UCSD-AML1 (cell line): ENCODE measurements at regions not wholly inside any gene's neighbourhood (a gene's known extent, or its start where the extent isn't known, plus 50 kb on each side); places are given as distances from the start of the nearest gene placed in this dataset.
"Not testable (repeated sequence)": the region's sequence is repeated elsewhere in the genome, so short reads cannot be mapped to it uniquely, and the experiment has no call there.

Experiments used
- DNase-seq: peaks from one replicate; lab custom pipeline; 2025; ENCODE audit not compliant: unreplicated experiment; lab: John Stamatoyannopoulos, UW

DNA sequence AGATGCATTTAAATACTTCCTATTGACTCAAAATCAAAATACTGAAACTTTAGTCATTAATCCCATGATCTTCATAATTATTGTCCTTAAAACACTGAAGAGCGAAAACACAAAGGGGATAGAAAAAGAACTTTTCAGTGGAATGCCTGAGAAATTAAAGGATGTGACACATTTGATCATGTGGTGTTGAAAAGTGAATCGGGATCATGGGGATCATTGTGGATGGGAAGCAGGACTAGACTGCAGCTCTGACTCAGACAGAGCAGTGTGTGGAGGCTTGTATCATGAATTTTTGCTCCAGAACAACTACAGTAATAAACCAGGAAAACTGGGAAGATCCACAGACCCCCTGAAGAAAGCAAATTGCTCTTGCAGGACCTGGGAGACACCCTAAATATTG, 161.1 kb upstream of the CXADR start:
- DNase-seq, result no peak

DNA sequence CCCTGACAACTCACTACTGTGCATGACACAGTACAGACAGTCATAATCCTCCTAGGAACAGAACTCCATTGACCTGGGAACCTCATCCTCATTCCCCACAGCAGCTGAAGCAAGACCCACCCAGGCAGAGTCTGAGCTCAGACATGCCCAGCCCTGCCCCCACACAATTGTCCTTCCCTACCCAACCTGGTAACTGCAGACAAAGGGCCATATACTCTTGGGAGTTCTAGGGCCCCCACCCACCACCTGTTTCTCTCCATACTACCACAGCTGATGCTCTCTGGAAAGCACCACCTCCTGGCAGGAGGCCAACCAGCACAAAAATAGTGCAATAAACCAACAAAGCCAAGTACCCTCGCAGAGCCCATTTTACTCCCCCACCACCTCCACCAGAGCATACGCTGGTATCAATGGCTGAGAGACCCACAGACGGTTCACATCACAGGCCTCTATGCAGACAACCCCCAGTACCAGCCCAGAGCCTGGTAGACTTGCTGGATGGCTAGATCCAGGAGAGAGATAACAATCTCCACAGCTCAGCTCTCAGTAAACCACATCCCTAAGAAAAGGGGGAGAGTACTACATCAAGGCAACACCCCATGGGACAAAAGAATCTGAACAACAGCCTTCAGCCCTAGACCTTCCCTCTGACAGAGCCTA, 159.7 kb upstream of the CXADR start:
- DNase-seq, result no peak

DNA sequence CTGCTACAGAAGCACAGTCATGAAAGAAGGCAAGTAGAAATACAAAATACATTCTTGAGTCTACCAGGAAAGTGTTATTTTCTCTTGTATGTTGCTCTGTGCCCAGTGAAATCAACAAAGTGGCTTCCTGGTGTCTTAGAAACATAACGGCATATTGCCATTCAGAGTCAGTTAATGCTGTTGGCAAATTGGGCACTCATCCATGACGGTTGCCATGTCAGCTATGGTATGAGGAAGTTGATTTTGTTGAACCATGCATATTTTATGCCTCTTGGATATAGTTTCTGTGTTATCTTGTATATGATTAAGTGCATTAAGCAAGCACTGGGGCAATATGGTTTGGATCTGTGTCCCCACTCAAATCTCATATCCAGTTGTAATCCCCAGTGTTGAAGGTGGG, 153.1 kb upstream of the CXADR start:
- DNase-seq, result no peak

DNA sequence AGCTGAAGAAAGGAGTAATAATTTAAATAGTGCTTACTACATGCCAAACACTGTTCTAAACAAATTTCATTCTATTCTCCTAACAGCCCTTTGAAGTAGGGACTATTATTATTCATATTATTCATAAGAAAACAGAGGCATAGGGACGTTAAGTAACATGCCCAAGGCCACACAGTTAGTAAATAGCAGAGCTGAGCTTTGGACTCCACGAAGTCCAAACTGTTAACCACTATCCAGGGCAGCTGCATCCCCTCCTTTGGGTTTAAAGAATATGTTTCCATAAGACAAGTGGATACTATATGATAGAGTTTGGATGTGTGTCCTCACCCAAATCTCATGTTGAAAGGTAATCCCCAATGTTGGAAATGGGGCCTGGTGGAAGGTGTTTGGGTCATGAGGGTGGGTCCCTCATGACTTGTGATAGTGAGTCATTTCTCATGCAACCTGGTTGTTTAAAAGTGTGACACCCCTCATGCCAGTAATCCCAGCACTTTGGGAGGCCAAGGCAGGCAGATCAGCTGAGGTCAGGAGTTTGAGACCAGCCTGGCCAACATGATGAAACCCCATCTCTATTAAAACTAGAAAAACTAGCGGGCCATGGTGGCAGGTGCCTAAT, 144.0 kb upstream of the CXADR start:
- DNase-seq, result no peak

DNA sequence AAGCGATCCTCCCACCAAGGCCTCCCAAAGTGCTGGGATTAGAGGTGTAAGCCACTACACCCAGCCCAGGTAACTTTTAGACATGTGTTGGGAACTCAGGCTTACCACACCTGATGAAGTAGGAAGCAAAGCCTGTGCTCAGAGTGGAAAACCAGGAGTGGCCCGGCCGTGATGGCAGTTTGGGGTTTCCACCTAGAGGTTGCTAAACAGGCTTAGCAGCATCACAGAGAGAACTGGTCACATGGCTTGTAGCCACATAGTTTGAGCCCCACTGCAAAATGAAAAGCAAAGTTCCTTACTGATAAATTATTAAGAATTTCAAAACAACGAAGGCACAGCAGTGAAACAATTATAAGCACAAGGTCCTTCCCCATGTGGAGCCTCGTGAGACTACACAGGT, 142.6 kb upstream of the CXADR start:
- no peak for DNase-seq

DNA sequence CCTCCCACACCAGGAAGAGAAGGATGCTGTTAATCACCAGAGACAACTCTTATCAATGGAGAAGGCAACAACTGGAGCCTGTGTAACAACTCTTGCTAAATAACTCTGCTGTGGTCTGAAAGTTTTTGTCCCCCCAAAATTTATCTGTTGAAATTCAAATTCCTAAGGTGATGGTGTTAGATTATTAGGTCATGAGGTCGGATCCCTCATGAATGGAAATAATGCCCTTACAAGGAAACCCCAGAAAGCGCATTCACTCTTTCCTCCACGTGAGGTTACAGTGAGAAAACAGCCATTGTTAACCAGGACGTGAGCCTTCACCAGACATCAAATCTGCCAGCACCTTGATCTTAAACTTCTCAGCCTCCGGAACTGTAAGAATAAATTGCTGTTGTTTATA, 141.9 kb upstream of the CXADR start:
- no peak for DNase-seq

DNA sequence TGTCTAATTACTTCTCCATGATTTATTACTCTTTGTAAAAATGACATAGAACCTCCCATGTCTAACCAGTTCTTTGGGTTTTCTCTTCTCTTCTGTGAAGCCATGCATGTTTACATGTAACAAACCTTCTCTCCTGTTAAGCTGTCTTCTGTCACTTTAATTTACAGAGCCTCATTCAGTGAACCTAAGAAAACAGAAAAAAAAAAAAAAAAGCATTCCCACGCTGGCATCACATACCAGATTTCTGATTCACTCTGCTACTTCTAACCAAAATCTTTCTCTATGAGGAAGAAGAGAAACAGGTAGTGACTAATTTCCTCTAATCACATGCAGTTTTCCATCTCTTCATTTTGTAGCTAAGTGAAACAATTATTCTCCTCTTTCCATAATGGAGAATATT, 141.4 kb upstream of the CXADR start:
- DNase-seq, result no peak

DNA sequence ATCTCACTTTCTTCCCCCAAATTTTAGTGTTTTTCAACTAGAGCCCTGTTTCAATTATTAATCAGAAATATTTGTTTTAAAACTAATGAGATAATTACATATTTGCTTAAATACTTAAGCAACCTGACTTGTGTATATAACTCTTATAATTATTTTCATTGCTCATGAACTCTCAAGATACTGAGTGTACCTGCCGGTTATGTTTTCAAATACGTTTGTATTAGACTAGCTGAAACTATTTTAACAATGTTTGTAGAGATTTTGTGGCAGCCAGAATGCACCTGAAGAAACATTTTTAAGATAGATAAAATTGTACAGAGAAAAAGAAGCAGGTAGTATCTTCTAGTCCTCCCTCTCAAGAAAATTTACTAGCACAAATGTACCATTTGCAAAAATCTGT, 140.6 kb upstream of the CXADR start:
- DNase-seq, result no peak

DNA sequence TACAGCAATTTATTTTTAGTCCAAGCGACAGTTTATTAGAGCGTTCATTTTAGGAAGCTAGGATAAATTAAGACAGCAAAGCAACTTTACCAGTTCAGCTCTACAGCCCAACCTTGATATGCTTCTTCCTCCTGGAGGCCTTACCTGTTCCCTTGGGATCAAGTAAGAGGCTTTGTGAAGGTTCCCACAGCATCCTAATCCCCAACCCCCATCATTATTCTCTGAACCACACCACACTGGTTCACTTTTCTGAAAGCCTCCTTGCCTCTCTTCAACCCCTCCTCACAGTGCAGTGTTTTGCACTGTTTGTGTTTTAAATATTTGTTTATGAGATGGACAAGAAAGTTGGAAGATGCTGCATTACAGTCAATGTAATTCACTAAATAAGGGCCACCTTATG, 126.3 kb upstream of the CXADR start:
- no peak for DNase-seq

DNA sequence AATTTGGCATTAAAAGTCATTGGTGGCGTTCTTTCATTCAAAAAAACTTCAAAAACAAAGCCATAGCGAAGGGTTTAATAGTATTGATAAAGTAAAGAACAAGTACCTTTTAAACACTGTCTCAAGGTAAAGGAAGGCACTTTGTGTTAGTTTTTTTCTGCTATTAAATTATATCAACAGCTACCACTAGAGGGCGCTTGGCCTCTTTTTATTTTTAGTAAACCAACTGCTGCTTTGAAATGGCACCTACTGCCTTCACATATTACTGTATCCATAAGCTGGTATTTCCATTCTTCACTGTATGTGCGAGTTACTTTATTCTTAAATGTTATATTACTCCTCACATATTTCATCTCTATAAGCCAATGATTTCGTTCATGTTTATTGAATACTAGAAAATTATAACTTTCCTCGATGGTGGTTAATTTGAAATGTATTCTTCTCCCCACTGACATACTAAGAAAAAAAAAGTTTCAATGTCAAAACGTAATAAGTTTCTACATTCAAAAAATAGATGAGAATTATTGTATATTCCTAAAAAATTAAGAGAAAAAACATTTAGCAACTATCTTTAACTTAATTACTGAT, 125.7 kb upstream of the CXADR start:
- DNase-seq, result no peak

DNA sequence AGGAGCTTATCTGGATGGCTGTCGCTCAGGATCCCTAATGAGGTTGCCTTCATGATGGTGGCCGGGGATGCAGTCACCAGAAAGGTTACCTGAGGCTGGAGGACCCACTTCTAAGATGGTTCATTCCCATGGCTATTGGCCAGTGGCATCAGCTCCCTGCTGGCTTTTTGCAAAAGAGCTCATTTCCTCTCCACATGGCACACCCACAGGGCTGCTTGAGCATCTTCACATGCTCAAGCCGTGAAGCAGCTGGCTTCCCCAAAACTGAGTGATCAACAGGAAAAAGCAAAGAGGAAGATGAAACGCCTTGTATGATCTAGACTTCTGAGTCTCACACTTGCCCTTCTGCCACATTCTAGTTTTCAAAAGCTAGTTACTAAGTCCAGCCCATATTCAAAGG, 124.6 kb upstream of the CXADR start:
- no peak for DNase-seq

DNA sequence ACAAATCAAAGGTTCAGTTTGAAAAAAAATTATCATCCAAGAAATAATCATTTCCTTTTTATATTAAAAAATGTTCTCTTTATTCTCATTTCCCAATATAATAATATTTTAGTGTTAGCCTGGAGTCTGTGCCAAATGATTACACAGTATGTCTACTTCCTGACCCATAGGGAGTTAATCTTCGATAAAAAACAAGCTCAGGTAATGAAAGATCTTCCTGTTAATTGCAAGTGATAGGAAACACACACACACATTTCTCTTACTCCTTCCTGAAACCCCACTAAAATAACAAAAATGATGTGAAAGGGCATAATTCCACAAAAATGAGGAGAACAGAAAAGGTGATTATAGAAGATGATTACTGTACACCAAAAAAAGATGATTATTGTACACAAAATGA, 123.5 kb upstream of the CXADR start:
- DNase-seq, result no peak

DNA sequence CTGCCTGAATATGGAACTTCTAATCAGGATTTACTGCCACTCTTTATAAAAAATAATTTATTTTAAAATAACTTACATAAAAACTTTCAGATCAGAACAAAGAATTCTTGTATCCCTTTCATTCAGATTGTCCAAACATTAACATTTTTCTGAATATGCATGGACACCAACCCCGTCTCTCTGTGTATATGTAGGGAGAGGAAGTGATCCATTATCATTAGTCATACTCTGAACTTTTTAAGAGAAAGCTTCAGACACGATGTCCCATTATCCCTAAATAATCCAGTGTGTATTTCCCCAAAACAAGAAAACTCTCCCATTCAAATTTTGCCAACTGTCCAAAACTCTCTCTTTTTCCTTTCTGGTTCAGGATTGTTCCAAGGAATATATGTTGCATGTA, 122.3 kb upstream of the CXADR start:
- no peak for DNase-seq

DNA sequence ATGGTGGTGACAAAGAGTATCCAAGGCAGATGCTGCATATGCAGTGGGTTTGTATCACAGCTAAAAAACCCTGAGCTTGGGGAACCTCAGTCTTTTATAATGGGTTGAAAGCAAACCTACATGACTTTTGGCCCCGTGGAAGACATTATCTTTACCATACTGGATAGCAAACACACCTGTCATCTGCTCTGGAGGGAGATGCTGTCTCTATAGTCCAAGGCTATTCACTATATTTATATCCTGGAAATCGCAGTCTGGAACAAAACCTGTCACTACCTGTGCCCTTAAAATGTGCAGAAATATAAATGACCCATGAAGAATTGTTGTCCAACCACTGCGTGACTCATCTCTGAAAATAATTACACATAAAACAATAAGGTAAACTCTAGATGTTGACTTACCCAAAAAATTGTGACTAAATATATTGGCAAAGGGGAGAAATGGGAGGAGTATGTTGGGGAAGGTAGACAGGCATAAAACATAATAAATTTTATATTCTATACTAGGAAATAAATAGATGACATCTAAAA, 121.0 kb upstream of the CXADR start:
- DNase-seq, result no peak

DNA sequence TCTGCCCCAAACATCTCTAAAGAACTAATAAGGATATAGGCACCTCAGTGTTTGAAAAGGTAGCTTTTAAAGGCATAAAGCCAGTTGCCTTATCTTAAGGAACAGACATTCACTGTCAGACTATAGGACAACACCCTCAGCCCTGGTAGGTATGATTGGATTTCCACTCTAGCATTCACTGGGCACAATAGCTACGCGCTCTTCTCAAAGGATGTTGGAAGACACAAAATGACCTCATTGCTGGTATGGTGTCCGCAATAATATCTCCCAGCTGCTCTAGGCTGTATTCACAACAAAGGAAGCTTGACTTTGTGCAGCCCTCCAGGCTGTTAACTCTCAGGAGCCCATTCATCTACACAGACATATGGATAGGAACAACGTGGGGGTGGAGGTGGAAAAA, 119.4 kb upstream of the CXADR start:
- no peak for DNase-seq

DNA sequence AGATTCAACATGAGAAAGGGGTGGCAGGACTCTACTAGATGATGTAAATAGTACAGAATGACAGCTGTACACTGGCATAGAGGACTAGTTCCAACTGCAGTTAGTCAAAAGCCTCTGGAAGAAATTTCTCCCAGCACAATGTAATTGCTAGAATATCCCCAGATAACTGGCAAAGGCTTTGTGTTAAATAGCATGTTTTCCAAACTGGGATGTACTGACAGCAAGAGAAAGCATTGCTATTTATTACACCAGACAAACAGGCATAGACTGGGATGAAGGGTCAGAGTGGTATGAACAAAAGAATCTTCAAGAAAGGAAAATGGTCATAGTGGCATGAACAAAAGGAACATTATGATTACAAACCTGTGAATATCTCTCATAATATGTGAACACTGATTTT, 115.9 kb upstream of the CXADR start:
- no peak for DNase-seq

DNA sequence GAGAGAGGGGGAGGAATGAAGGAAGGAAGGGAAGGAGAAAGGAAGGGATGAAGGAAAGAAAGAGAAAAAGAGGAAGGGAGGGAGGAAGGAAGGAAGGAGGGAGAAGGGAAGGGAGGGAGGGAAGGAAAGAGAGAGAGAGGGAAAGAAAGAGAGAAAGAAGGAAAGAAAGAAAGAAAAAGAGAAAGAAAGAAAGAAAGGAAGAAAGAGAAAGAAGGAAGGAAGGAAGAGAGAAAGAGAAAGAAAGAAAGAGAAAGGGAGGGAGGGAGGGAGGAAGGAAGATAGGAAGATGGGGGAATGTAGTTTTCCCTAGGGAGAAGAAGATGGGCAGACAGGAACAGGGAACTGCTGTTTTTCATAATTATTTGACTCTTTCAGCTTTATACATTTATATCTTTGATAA, 115.1 kb upstream of the CXADR start:
- DNase-seq, result no peak

DNA sequence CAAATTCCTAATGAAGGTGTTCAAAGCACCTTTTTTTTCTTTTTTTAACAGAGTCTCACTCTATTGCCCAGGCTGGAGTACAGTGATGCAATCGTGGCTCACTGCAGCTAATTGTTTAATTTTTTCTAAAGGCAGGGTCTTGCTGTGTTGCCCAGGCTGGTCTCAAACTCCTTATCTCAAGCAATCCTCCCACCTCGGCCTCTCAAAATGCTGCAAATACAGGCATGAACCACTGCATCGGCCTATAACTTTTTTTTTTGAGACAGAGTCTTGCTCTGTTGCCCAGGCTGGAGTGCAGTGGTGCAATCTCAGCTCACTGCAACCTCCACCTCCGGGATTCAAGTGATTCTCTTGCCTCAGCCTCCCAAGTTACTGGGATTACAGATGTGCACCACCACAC, 113.9 kb upstream of the CXADR start:
- not testable (repeated sequence) for DNase-seq

DNA sequence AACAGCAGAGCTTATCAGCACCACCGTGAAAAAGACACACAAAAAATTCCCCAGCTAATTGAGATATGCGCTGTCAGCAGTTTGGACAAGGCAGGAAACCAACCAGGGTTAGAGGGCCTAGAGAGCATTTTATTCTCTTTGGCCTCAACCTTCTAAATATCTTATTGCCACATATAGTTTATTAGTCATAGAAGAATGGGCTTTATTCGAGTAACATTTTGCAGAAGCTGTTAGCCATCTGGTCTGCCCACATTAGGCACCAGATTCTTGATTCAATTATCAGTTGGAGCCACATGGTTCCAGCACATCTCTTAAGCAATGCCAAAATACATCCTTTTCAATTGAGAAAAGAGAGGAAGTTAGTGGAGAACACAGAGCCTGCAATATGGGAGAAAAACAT, 109.9 kb upstream of the CXADR start:
- DNase-seq, result no peak

DNA sequence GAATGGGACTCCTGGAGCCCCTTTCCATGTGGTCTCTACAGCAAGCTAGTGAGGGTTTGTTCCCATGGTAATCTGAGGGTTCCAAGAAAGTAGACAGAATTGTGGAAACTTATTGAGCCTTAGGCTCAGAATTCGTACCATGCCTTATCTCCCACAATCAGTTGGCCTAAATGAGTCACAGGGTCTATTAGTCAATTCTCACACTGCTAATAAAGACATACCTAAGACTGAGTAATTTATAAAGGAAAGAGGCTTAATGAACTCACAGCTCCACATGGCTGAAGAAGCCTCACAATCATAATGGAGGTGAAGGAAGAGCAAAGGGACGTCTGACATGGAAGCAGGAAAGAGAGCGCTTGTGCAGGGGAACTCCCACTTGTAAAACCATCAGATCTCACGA, 106.6 kb upstream of the CXADR start:
- DNase-seq, result no peak

DNA sequence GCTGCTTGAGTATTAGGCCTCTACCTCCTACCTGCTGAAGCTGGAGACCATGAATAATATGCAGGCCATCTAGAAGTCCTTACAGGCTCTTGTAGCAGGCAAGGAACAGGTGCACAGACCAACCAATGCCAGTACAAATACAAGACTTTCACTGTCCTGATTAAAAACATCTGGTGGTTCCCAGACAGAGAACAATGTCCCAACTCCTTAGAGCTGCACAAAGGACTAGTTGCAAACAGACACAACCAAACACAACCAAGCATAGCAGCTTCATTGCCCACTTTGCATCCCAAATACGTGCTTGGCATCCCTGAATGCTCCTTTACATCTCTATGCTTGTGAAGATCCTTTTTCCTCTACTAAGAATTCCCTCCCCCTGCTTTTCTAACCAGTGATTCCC, 98.1 kb upstream of the CXADR start:
- no peak for DNase-seq

DNA sequence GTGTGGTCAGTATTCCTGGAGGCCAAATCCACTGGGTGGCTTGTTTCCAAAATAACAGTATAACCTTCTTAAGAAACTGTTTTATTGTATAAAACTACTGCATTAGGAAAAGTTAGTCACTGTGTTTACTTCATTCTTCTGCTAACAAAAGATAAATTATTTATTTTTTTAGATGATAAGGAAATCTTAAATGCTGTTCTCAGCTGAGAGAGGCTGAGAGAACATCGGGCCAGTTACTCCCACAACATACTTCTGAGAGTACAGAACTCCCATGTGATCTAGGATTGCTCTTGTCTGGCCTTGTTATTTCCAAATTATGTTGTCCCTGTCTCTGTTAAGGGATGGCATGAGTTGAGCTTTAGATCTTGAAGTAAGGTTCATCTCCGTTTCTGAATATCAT, 96.7 kb upstream of the CXADR start:
- DNase-seq, result no peak

DNA sequence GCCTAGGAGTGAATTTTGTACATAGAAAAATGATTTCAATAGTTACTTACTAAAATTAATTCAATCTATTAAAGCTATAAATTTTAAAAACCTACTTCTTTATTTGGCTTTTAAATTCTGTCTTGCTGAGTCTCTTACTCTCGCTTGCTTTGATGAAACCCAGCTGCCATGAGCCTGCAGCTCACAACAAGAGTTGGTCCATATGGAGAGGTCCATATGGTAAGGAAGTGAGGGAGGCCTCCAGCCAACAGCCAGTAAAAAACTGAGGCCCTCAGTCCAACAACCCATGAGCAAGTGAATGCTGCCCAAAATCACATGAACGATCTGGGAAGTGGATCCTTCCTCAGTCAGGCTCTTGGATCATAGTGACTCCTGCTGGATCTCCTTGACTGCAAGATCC, 89.9 kb upstream of the CXADR start:
- no peak for DNase-seq
